HCT116 (cell line): ENCODE measurements at regions not wholly inside any gene's neighbourhood (a gene's known extent, or its start where the extent isn't known, plus 50 kb on each side); places are given as distances from the start of the nearest gene placed in this dataset.

Experiments
- ATAC-seq: fragments of 200-7000 bp; cut with Tn5 transposase; 2 replicates; pipeline ENCODE4 v1.9.1; 2020; ENCODE audit warnings: mild to moderate bottlenecking, moderate library complexity
- BruUV-seq: library from RNA; stranded (reverse); fragments of 400-500 nt; replicated peaks from 2 replicates; lab custom pipeline; 2021; lab: Mats Ljungman, UMichigan
- CTCF ChIA-PET: fragments of 300-600 bp; sonication (Branson Sonifier 250); formaldehyde crosslinking; loops from one replicate; lab custom pipeline; 2021; ENCODE audit warnings: antibody characterized with exemption; lab: Charles Lee
- POLR2A ChIA-PET: fragments of 300-600, 350-600 bp; sonication (Branson Sonifier 250); formaldehyde crosslinking; loops from one replicate; lab custom pipeline; 2021; ENCODE audit warnings: antibody characterized with exemption; lab: Charles Lee
- RAD21 ChIA-PET, 2 experiments: fragments of 300-600 bp; sonication (Branson Sonifier 250); formaldehyde crosslinking; loops; one replicate each; lab custom pipeline; 2023; ENCODE audit warnings: low total read pairs in 2 of 2; ENCODE audit not compliant: uncharacterized antibody in 2 of 2, unreplicated experiment in 2 of 2, low non-redundant PET in 1 of 2; lab: Charles Lee
- DNase-seq: peaks from one replicate; pipeline ENCODE4 v3.0.0-alpha.2; 2010; ENCODE audit warnings: low read depth, low spot score
- H2AFZ ChIP-seq: fragments of 200-600 bp; shearing (Covaris generic), sonication (generic); 2 replicates; pipeline ENCODE4 v1.6.1; 2017; ENCODE audit warnings: low read depth, mixed run types, mixed read lengths, antibody characterized with exemption, low read length; ENCODE audit not compliant: poor library complexity, severe bottlenecking
- H3K27ac ChIP-seq: 2 replicates; pipeline ENCODE4 v1.5.1; 2012; ENCODE audit warnings: low read depth, low read length
- H3K27me3 ChIP-seq: fragments of 200-600 bp; sonication (generic); 2 replicates; pipeline ENCODE4 v1.6.1; 2016; ENCODE audit warnings: mixed run types, low read length, mixed read lengths; ENCODE audit not compliant: insufficient read depth
- H3K36me3 ChIP-seq, 2 experiments: fragments of 200-500 bp in 1 of 2; fragments of 200-600 bp in 1 of 2; sonication (Bioruptor generic) in 1 of 2; sonication (generic) in 1 of 2; 2 replicates each; pipeline versions ENCODE4 v1.5.1 to v1.6.1; 2014 to 2016; ENCODE audit warnings: low read length in 2 of 2, inconsistent platforms in 1 of 2, mixed read lengths in 1 of 2, mixed run types in 1 of 2; ENCODE audit not compliant: insufficient read depth in 2 of 2, control insufficient read depth in 1 of 2
- H3K4me1 ChIP-seq, 2 experiments: fragments of 200-600 bp in 1 of 2; sonication (generic) in 1 of 2; 2 replicates each; pipeline versions ENCODE4 v1.5.1 to v1.6.1; 2012 to 2017; ENCODE audit warnings: low read length in 2 of 2, inconsistent platforms in 1 of 2, mild to moderate bottlenecking in 1 of 2, mixed read lengths in 1 of 2, mixed run types in 1 of 2, moderate library complexity in 1 of 2; ENCODE audit not compliant: insufficient read depth in 2 of 2, control insufficient read depth in 1 of 2
- H3K4me2 ChIP-seq: fragments of 200-600 bp; sonication (generic); 2 replicates; pipeline ENCODE4 v1.6.1; 2017; ENCODE audit warnings: mixed run types, low read length, mixed read lengths
- H3K4me3 ChIP-seq, 2 experiments: fragments of 200-600 bp in 1 of 2; sonication (generic) in 1 of 2; replicated peaks in 1 of 2; 2 replicates each; pipeline ENCODE4 v1.5.1; 2011 to 2016; ENCODE audit warnings: low read length in 2 of 2, control low read depth in 1 of 2, low read depth in 1 of 2, mild to moderate bottlenecking in 1 of 2, mixed read lengths in 1 of 2, mixed run types in 1 of 2
- H3K79me2 ChIP-seq: fragments of 200-600 bp; sonication (generic); 2 replicates; pipeline ENCODE4 v1.6.1; 2017; ENCODE audit warnings: mild to moderate bottlenecking, mixed run types, low read length, moderate library complexity, mixed read lengths; ENCODE audit not compliant: insufficient read depth
- H3K9ac ChIP-seq: fragments of 200-600 bp; sonication (generic); 2 replicates; pipeline ENCODE4 v1.6.1; 2016; ENCODE audit warnings: low read length, mixed read lengths
- H3K9me2 ChIP-seq: fragments of 200-600 bp; sonication (generic), shearing (Covaris generic); 2 replicates; pipeline ENCODE4 v1.6.1; 2017; ENCODE audit warnings: mixed run types, mild to moderate bottlenecking, moderate library complexity; ENCODE audit not compliant: insufficient read depth
- H3K9me3 ChIP-seq, 2 experiments: fragments of 200-500 bp in 1 of 2; fragments of 200-600 bp in 1 of 2; sonication (Bioruptor generic) in 1 of 2; sonication (generic) in 1 of 2; 2 replicates each; pipeline ENCODE4 v1.6.1; 2014 to 2017; ENCODE audit warnings: low read length in 2 of 2, mixed read lengths in 2 of 2, inconsistent platforms in 1 of 2, low read depth in 1 of 2, mild to moderate bottlenecking in 1 of 2, mixed run types in 1 of 2, moderate library complexity in 1 of 2; ENCODE audit not compliant: control insufficient read depth in 1 of 2, insufficient read depth in 1 of 2
- H4K20me1 ChIP-seq: fragments of 200-600 bp; sonication (generic), shearing (Covaris generic); 2 replicates; pipeline ENCODE4 v1.6.1; 2017; ENCODE audit warnings: mixed run types, mild to moderate bottlenecking, moderate library complexity; ENCODE audit not compliant: insufficient read depth
- CEBPB ChIP-seq: IDR thresholded peaks from 2 replicates; pipeline ENCODE4 v1.6.1; 2012; ENCODE audit warnings: low read depth
- ELF1 ChIP-seq: IDR thresholded peaks from 2 replicates; pipeline ENCODE4 v1.6.1; 2012; ENCODE audit warnings: low read depth, borderline replicate concordance
- EZH2 ChIP-seq: fragments of 200-600 bp; sonication (generic); IDR thresholded peaks from 2 replicates; pipeline ENCODE4 v1.6.1; 2017; ENCODE audit warnings: antibody characterized with exemption, mixed run types
- FOSL1 ChIP-seq: IDR thresholded peaks from 2 replicates; pipeline ENCODE4 v1.6.1; 2012; ENCODE audit warnings: low read depth
- TCF7L2 ChIP-seq: IDR thresholded peaks from 2 replicates; pipeline ENCODE4 v1.7.0; 2011; ENCODE audit warnings: borderline replicate concordance, inconsistent platforms; ENCODE audit not compliant: insufficient read depth, insufficient read length; ENCODE audit errors: extremely low read depth
- ZFX ChIP-seq: fragments of 450-650 bp; IDR thresholded peaks from 2 replicates; pipeline ENCODE4 v1.6.1; 2017
- ZNF274 ChIP-seq: fragments of 200-500 bp; sonication (Bioruptor generic); IDR thresholded peaks from 2 replicates; pipeline ENCODE4 v1.6.1; 2014; ENCODE audit warnings: mild to moderate bottlenecking, low read depth, low read length, inconsistent platforms
- intact Hi-C: fragments of 100-400 bp; cut with micrococcal nuclease; formaldehyde crosslinking; loops from 2 replicates; pipeline ENCODE4 v1.10.0; 2022
- TF ChIP-seq, protein P1 (sequence below): IDR thresholded peaks from 2 replicates; pipeline ENCODE4 v1.6.1; 2012
- TF ChIP-seq, protein P2 (sequence below): IDR thresholded peaks from 2 replicates; pipeline ENCODE4 v1.6.1; 2011; ENCODE audit warnings: mild to moderate bottlenecking, low read length, moderate library complexity; ENCODE audit not compliant: insufficient replicate concordance; ENCODE audit errors: extremely low read depth

DNA sequence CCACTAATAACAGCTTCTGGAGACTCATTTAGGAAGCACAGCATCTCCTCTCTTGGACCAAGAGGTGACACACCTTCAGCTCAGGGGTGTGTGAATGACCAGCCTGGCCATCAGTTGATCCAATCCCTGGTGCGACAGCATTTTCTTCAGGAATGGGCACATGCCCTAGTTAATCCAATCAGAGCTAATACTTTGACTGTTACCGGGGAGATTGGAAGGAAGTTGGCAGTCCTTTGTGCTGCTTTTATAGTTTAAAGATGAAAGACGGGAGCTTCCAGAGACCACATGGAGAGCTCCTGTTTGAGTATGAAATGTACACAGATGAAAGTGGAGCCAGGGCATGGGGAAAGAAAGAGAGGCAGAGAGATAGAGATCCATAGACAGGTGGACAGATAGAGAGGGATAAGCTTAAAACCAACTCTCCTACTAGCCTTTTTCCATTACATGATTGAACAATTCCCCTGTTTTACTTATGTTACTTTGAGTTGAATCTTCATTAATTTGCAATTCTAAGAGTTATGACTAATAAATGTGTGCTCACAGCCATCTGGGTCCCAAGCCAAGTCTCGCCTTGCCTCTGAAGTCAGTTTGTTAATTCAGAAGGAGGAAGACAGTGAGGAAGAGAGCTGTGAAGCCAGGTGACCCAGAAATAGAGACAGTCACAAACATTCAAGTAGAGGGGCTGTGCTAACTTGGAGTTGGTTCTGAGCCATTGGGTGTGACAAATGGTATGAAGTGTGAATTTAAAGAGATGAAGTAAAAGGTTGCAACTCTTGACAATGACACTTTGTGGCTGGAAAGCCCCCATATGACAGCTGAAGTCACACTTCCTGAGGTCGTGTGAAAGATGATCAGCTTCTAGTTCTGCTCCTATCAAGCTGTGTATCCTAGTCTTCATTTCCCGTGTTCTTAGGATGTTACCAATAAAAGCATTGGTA is 120.0 kb upstream of the GOT2 start:
- no peaks in the 10 kb centered on the region for H3K36me3 ChIP-seq
- H3K9me2 ChIP-seq, result no peaks in the 10 kb centered on the region
- no peaks in the 10 kb centered on the region for H3K4me1 ChIP-seq
- CTCF ChIA-PET, result no interaction called here
- no TSS peak for BruUV-seq
- no peaks in the 10 kb centered on the region for H3K79me2 ChIP-seq
- POLR2A ChIA-PET, result no interaction called here
- no peak overlapping the region for H3K27ac ChIP-seq
- H3K4me2 ChIP-seq, result no peak overlapping the region
- intact Hi-C loops, result no loop called here
- no peak for DNase-seq
- no peak overlapping the region for H3K4me3 ChIP-seq
- H3K27me3 ChIP-seq, result 0 out of 2 replicates have a peak, but pooled peaks cover 3% of the 10 kb centered on the region
- H2AFZ ChIP-seq, result no peak overlapping the region
- ATAC-seq, result no peak
- no peaks in the 10 kb centered on the region for H3K9me3 ChIP-seq
- no peak overlapping the region for H3K9ac ChIP-seq
- H4K20me1 ChIP-seq, result no peaks in the 10 kb centered on the region
- RAD21 ChIA-PET, result no interaction called here
- TF ChIP-seq EZH2, result no peak
- TF ChIP-seq CEBPB, result no peak
- TF ChIP-seq ZNF274, result no peak
- no peak for TF ChIP-seq ELF1
- TF ChIP-seq, protein P1, sequence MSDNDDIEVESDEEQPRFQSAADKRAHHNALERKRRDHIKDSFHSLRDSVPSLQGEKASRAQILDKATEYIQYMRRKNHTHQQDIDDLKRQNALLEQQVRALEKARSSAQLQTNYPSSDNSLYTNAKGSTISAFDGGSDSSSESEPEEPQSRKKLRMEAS, result no peak
- TF ChIP-seq, protein P2, sequence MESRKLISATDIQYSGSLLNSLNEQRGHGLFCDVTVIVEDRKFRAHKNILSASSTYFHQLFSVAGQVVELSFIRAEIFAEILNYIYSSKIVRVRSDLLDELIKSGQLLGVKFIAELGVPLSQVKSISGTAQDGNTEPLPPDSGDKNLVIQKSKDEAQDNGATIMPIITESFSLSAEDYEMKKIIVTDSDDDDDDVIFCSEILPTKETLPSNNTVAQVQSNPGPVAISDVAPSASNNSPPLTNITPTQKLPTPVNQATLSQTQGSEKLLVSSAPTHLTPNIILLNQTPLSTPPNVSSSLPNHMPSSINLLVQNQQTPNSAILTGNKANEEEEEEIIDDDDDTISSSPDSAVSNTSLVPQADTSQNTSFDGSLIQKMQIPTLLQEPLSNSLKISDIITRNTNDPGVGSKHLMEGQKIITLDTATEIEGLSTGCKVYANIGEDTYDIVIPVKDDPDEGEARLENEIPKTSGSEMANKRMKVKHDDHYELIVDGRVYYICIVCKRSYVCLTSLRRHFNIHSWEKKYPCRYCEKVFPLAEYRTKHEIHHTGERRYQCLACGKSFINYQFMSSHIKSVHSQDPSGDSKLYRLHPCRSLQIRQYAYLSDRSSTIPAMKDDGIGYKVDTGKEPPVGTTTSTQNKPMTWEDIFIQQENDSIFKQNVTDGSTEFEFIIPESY, result no peak
- no peak for TF ChIP-seq ZFX
- no peak for TF ChIP-seq FOSL1
- TF ChIP-seq TCF7L2, result no peak
